ENCODE measurements at regions not wholly inside any gene's neighbourhood (a gene's known extent, or its start where the extent isn't known, plus 50 kb on each side); places are given as distances from the start of the nearest gene placed in this dataset.

DNA sequence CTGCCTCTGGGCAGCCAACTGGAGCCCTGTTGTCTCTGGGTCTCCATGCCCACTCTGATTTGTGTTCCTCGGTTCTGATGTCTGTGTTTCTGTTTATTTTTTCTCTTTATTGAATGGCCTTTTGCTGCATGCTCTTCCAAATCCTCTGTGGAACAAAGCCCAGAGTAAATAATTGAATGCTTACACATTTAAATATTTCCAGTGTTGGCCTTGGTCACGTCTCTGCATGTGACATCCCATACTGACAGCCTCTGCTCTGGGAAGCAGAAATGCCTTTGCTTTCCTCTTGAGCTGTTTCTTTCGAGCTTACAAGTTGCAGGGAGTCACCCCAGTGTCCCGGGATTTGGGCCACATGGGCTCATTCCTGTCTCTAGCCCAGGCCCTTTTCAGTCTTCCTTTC is 267.9 kb downstream of the PTPRU start:
- TF ChIP-seq CTCF (IDR thresholded peaks at IDR 0.05; ENCODE audit: low read depth, low read length, poor library complexity, severe bottlenecking) (no peak), EZH2phosphoT487 (IDR thresholded peaks at IDR 0.05; ENCODE audit: borderline replicate concordance, low read length) (no peak)
